ENCODE measurements at regions not wholly inside any gene's neighbourhood (a gene's known extent, or its start where the extent isn't known, plus 50 kb on each side); places are given as distances from the start of the nearest gene placed in this dataset.

DNA sequence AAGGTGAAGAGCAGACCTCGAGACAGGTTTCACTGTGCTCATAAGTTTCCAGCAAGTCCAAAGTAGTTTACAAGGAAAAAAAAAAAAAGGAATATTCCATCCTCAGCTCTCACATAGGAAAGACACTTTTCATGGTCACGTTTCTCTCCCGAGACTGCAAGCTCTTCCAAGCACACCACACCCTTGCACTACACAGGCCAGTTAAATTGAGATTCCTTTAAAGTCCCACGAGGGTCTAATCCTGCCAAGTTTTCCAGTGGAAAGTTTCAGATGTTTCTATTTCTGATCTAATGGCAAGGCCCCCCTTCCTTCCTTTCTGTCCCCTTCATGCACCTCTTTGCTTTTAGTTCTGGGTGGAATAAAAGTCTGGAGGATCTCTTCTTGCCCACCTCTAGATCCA is 67.9 kb upstream of the PCDH19 start:
- H3K9ac ChIP-seq (ENCODE audit: insufficient read length, low read depth), result no peak overlapping the region
- TF ChIP-seq ZNF274 (IDR thresholded peaks at IDR 0.05; ENCODE audit: low read depth, low read length) (no peak), SUZ12 (IDR thresholded peaks at IDR 0.05; ENCODE audit: extremely low read depth, insufficient read depth, insufficient read length) (no peak), YY1 (IDR thresholded peaks at IDR 0.05; ENCODE audit: insufficient read depth, insufficient read length) (no peak)
- H3K27me3 ChIP-seq (ENCODE audit: insufficient read depth, insufficient read length), result no peaks in the 10 kb centered on the region
- H3K4me3 ChIP-seq (ENCODE audit: insufficient read length, low read depth), result no peak overlapping the region
- DNase-seq (ENCODE audit: low read depth, low spot score), result no peak
- no peaks in the 10 kb centered on the region for H3K36me3 ChIP-seq (ENCODE audit: insufficient read depth, insufficient read length, low read length)
- H3K4me1 ChIP-seq (ENCODE audit: insufficient read depth, insufficient read length), result no peaks in the 10 kb centered on the region
- H3K9me3 ChIP-seq (ENCODE audit: insufficient read depth, low read length), result no peaks in the 10 kb centered on the region

DNA sequence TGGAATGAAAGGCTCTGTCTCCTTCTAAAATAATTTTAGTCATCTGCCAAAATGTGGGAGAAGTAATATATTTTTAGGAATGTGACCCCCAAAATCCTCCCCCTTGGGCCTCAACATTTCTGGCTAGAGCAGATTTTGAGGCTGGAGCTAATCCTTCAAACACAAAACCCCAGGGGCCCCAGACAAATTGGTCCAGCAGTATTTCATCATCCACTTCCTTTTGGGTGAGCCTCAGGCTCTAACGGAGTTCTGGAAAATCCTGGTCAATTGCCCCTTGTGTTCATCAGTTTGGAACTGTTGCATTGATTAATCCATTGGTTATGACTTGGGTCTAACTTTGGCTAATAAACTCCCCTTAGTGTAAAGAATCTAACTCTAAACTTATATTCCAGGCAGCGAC is 67.4 kb upstream of the PCDH19 start:
- Histone ChIP-seq H3K9me3 (ENCODE audit: insufficient read depth, low read length) (no peaks in the 10 kb centered on the region), H3K4me3 (ENCODE audit: insufficient read length, low read depth) (no peak overlapping the region), H3K36me3 (ENCODE audit: insufficient read depth, insufficient read length, low read length) (no peaks in the 10 kb centered on the region), H3K27me3 (ENCODE audit: insufficient read depth, insufficient read length) (no peaks in the 10 kb centered on the region), H3K4me1 (ENCODE audit: insufficient read depth, insufficient read length) (no peaks in the 10 kb centered on the region), H3K9ac (ENCODE audit: insufficient read length, low read depth) (no peak overlapping the region)
- no peak for DNase-seq (ENCODE audit: low read depth, low spot score)
- TF ChIP-seq ZNF274 (IDR thresholded peaks at IDR 0.05; ENCODE audit: low read depth, low read length) (no peak), SUZ12 (IDR thresholded peaks at IDR 0.05; ENCODE audit: extremely low read depth, insufficient read depth, insufficient read length) (no peak), YY1 (IDR thresholded peaks at IDR 0.05; ENCODE audit: insufficient read depth, insufficient read length) (no peak)
